ENCODE measurements at regions not wholly inside any gene's neighbourhood (a gene's known extent, or its start where the extent isn't known, plus 50 kb on each side); places are given as distances from the start of the nearest gene placed in this dataset.

- TF ChIP-seq CTCF (IDR thresholded peaks at IDR 0.05; ENCODE audit: low read depth, low read length, poor library complexity, severe bottlenecking) (peak; percentile 45), EZH2phosphoT487 (IDR thresholded peaks at IDR 0.05; ENCODE audit: borderline replicate concordance, low read length) (no peak)
Observed at GRCh38 chr7:52749880-52750279, 285.6 kb upstream of the POM121L12 start.

Data from DOHH2 (cell line).